KMS-11 (cell line): ENCODE measurements at regions not wholly inside any gene's neighbourhood (a gene's known extent, or its start where the extent isn't known, plus 50 kb on each side); places are given as distances from the start of the nearest gene placed in this dataset.

Experiments used
- H2AFZ ChIP-seq: fragments of 200-600 bp; sonication (generic); 2 replicates; pipeline ENCODE4 v1.6.1; 2016; ENCODE audit warnings: antibody characterized with exemption, mixed run types, low read depth
- H3K27ac ChIP-seq: fragments of 200-600 bp; sonication (generic); 2 replicates; pipeline ENCODE4 v1.6.1; 2016; ENCODE audit warnings: mild to moderate bottlenecking, mixed run types
- H3K27me3 ChIP-seq: fragments of 200-600 bp; sonication (generic); 2 replicates; pipeline ENCODE4 v1.6.1; 2017; ENCODE audit warnings: mild to moderate bottlenecking, low read depth, mixed run types, moderate library complexity; ENCODE audit not compliant: insufficient read depth
- H3K36me3 ChIP-seq: fragments of 200-600 bp; sonication (generic); 2 replicates; pipeline ENCODE4 v1.6.1; 2017; ENCODE audit warnings: mild to moderate bottlenecking, mixed run types; ENCODE audit not compliant: insufficient read depth
- H3K4me1 ChIP-seq: fragments of 200-600 bp; sonication (generic); 2 replicates; pipeline ENCODE4 v1.6.1; 2016; ENCODE audit warnings: mild to moderate bottlenecking, low read depth, mixed run types; ENCODE audit not compliant: poor library complexity, severe bottlenecking
- H3K4me2 ChIP-seq: fragments of 200-600 bp; sonication (generic); 2 replicates; pipeline ENCODE4 v1.7.0; 2016; ENCODE audit warnings: mild to moderate bottlenecking, mixed run types
- H3K4me3 ChIP-seq: fragments of 200-600 bp; sonication (generic); IDR thresholded peaks from 2 replicates; pipeline ENCODE4 v1.6.1; 2017; ENCODE audit warnings: low read depth, low read length, mixed read lengths; ENCODE audit not compliant: insufficient read depth
- H3K79me2 ChIP-seq: fragments of 200-600 bp; sonication (generic); 2 replicates; pipeline ENCODE4 v1.6.1; 2016; ENCODE audit warnings: low read depth, mixed run types; ENCODE audit not compliant: insufficient read depth
- H3K9ac ChIP-seq: fragments of 200-600 bp; sonication (generic); 2 replicates; pipeline ENCODE4 v1.6.1; 2016; ENCODE audit warnings: mild to moderate bottlenecking, mixed run types
- H4K20me1 ChIP-seq: fragments of 200-600 bp; sonication (generic); 2 replicates; pipeline ENCODE4 v1.6.1; 2016; ENCODE audit warnings: mild to moderate bottlenecking, mixed run types; ENCODE audit not compliant: insufficient read depth
- TF ChIP-seq, protein P1 (sequence below): fragments of 200-600 bp; sonication (generic); conservative IDR thresholded peaks from 2 replicates; pipeline ENCODE4 v1.6.1; 2017; ENCODE audit warnings: low read depth, mild to moderate bottlenecking, antibody characterized with exemption, low read length, moderate library complexity, mixed read lengths

DNA sequence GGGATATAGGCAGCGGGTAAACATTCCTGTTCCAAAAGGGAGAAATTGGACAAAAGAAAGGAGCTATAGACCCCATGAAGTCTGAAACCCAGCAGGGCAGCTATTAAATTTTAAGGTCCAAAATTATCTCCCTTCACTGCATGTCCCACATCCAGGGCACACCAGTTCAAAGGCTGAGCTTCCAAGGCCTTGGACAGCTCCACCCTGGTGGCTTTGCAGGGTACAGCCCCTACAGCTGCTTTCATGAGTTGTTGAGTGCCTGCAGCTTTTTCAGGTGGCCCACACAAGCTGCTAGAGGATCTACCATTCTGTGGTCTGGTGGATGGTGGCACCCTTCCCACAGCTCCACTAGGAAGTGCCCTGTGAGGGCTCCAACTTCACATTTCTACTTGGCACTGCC is 662.5 kb upstream of the PKN2 start:
- no peak overlapping the region for H2AFZ ChIP-seq
- H3K4me2 ChIP-seq: no peak overlapping the region
- no peaks in the 10 kb centered on the region for H3K36me3 ChIP-seq

DNA sequence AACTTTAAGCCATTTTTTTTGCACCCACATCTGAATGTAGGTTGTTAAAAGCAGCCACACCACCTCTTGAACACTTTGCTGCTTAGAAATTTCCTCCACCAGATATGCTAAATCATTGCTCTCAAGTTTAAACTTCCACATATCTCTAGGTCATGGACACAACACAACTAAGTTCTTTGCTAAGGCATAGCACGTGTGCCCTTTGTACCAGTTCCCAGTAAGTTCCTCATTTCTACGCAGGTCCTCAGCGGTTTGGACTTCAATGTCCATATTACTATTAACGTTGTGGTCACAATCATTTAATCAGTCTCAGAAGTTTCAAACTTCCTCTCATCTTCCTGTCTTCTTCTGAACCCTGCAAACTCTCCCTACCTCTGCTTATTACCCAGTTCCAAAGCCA is 661.6 kb upstream of the PKN2 start:
- Histone ChIP-seq H3K27ac (no peak overlapping the region), H3K9ac (no peak overlapping the region), H3K4me1 (no peaks in the 10 kb centered on the region), H3K79me2 (no peaks in the 10 kb centered on the region), H3K4me3 (no peak overlapping the region), H4K20me1 (no peaks in the 10 kb centered on the region), H3K4me2 (no peak overlapping the region), H2AFZ (no peak overlapping the region), H3K27me3 (no peaks in the 10 kb centered on the region), H3K36me3 (no peaks in the 10 kb centered on the region)
- TF ChIP-seq, protein P1, sequence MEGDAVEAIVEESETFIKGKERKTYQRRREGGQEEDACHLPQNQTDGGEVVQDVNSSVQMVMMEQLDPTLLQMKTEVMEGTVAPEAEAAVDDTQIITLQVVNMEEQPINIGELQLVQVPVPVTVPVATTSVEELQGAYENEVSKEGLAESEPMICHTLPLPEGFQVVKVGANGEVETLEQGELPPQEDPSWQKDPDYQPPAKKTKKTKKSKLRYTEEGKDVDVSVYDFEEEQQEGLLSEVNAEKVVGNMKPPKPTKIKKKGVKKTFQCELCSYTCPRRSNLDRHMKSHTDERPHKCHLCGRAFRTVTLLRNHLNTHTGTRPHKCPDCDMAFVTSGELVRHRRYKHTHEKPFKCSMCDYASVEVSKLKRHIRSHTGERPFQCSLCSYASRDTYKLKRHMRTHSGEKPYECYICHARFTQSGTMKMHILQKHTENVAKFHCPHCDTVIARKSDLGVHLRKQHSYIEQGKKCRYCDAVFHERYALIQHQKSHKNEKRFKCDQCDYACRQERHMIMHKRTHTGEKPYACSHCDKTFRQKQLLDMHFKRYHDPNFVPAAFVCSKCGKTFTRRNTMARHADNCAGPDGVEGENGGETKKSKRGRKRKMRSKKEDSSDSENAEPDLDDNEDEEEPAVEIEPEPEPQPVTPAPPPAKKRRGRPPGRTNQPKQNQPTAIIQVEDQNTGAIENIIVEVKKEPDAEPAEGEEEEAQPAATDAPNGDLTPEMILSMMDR: no peak

More for the DNA sequence above, 662.5 kb upstream of the PKN2 start:
- no peaks in the 10 kb centered on the region for H3K4me1 ChIP-seq
- no peak overlapping the region for H3K4me3 ChIP-seq
- H4K20me1 ChIP-seq: no peaks in the 10 kb centered on the region
- H3K79me2 ChIP-seq: no peaks in the 10 kb centered on the region
- no peak overlapping the region for H3K9ac ChIP-seq
- H3K27me3 ChIP-seq: no peaks in the 10 kb centered on the region
- H3K27ac ChIP-seq: no peak overlapping the region
- TF ChIP-seq, protein P1: no peak

DNA sequence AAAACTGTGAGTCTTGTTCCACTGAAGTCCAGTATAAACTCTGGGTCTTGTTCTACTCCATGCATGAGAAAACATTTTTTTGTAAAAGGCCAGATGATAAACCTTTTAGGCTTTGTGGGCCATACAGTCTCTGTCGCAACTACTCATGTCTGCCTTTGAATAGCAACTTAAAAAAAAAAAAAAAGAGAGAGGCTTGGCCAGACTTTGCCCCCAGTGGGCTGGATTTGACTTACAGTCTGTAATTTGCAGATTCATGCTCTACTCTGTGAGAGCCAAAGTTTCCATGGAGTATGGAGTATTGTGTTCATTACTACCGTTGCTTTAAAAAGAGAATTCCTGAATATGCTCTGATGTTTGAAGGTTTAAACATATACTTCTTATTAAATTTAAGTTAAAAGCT is 654.9 kb upstream of the PKN2 start:
- TF ChIP-seq, protein P1: no peak
- no peaks in the 10 kb centered on the region for H3K4me1 ChIP-seq
- H3K27me3 ChIP-seq: no peaks in the 10 kb centered on the region
- no peak overlapping the region for H3K9ac ChIP-seq
- no peak overlapping the region for H2AFZ ChIP-seq
- H3K79me2 ChIP-seq: no peaks in the 10 kb centered on the region
- H4K20me1 ChIP-seq: no peaks in the 10 kb centered on the region
- H3K27ac ChIP-seq: no peak overlapping the region
- no peak overlapping the region for H3K4me3 ChIP-seq
- H3K36me3 ChIP-seq: no peaks in the 10 kb centered on the region
- H3K4me2 ChIP-seq: no peak overlapping the region

- TF ChIP-seq, protein P1: no peak
- Histone ChIP-seq H3K4me3 (no peak overlapping the region), H3K9ac (no peak overlapping the region), H3K79me2 (no peaks in the 10 kb centered on the region), H3K36me3 (no peaks in the 10 kb centered on the region), H3K4me2 (no peak overlapping the region), H3K27me3 (no peaks in the 10 kb centered on the region), H3K27ac (no peak overlapping the region), H2AFZ (no peak overlapping the region), H4K20me1 (no peaks in the 10 kb centered on the region), H3K4me1 (no peaks in the 10 kb centered on the region)
These were observed 654.2 kb upstream of the PKN2 start for GRCh38 chr1:88029899-88030298.

- H3K9ac ChIP-seq: no peak overlapping the region
- H4K20me1 ChIP-seq: no peaks in the 10 kb centered on the region
- TF ChIP-seq, protein P1: no peak
- H3K27ac ChIP-seq: no peak overlapping the region
- no peaks in the 10 kb centered on the region for H3K27me3 ChIP-seq
- no peak overlapping the region for H3K4me2 ChIP-seq
- H3K4me1 ChIP-seq: no peaks in the 10 kb centered on the region
- no peak overlapping the region for H3K4me3 ChIP-seq
- H3K79me2 ChIP-seq: no peaks in the 10 kb centered on the region
- H3K36me3 ChIP-seq: no peaks in the 10 kb centered on the region
- H2AFZ ChIP-seq: no peak overlapping the region
These were observed 648.5 kb upstream of the PKN2 start for GRCh38 chr1:88035578-88035977.
